HG02970 (cell line): ENCODE measurements at regions not wholly inside any gene's neighbourhood (a gene's known extent, or its start where the extent isn't known, plus 50 kb on each side); places are given as distances from the start of the nearest gene placed in this dataset.
"Not testable (repeated sequence)": the region's sequence is repeated elsewhere in the genome, so short reads cannot be mapped to it uniquely, and the experiment has no call there.

ENCODE experiments used
- ATAC-seq: cut with Tn5 transposase; IDR thresholded peaks from one replicate; pipeline ENCODE4 v1.9.1; 2021; ENCODE audit warnings: mild to moderate bottlenecking, moderate library complexity, moderate number of reproducible peaks; ENCODE audit not compliant: unreplicated experiment, low FRiP score

DNA sequence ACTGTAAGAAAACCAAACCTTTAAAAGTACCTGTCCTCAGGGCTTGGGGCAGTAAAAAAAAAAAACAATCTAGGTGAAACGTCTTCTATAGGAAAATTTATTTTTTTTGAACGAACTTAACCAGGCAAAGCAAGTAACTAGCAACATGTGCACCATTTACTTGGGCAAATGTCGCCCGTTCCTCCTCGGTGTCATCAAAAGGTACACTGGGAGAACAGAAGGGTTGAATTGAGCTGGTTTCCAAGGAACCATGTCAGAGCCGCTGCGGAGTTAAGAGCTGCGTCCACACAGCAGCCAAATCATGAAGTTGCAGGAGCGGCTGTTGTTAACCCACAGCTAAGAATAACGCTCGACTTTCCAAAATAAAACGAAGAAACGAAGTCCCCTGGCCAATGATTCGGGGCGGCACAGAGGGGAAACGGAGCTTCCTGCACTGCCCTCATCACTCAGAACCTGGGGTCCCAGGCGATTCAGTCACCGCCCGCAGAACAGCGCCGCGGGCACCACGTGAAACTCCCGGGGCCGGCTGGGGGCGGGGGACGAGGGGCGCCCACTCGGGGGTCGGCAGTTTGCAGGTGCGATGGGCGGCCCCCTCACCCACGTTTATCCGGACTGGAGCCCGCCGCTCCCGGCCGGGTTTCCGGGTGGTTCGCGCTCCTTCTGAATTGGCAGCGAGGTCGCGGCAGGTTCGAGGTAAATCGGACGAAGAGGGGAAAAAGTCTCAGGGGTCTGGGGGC, 53.6 kb upstream of the PLGLB1 start:
- not testable (repeated sequence) for ATAC-seq

DNA sequence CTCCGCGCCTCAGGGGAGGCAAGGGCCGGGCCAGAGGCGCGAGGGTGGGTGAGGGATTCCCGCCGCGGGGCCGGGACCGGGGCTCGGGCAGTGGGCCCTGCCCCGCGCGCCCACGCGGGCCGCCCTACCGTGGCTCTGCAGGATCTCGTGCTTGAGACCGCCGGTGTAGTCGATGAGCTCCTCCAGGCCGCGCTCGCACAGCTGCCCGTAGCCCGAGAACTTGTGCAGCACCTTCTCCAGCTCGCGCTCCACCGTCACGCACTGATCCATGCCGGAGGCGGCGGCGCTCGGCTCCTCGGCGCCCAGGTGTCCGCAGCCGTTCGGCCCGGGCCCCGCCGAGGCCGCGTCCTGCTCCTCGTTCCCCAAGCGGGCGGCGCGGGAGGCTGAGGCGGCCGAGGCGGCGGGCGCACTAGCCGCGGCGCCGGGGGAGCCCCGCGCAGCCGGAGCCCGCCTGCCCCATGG, 54.2 kb upstream of the PLGLB1 start:
- peak; percentile 35 for ATAC-seq

DNA sequence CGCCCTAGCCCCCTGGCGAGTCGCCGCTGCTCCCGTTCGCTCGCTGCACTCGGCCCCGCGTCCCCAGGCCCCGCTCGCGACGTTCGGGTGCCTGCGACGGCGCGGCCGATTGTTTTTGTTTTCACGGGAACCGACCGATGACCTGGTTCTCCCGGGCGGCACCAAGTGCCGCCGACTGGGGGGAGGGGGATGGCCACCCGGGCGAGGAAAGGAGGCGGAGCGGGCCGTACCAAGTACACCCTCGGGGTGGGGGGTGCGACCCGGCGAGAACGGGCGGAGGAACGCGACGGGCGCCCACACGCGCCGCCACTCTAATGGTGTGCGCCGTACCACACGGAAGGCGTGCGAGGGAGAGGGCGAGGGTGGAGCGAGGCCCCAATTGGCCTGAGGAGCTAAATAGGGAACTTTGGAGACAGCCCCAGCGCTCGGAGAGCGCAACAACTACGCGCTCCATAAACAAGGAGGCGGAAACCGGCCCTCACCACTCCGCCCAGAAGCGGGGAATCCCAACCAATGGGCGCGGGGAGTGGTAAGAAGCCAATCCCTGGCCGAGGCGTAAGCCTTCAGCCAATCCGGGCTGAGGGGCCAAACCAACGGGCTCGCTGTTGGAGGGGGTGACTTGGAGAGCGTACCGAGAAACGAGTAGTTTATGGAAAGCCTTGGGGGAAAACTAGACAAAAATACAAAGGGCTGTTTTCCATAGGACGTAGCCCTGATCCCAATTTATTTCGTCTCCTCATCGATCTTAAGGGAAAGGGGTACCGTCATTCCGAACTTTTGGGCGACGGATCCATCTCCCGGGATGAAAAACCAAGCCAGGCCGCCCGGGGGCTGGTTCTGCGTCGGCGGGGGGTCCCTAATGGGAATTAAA, 54.8 kb upstream of the PLGLB1 start:
- ATAC-seq: peak; percentile 94

DNA sequence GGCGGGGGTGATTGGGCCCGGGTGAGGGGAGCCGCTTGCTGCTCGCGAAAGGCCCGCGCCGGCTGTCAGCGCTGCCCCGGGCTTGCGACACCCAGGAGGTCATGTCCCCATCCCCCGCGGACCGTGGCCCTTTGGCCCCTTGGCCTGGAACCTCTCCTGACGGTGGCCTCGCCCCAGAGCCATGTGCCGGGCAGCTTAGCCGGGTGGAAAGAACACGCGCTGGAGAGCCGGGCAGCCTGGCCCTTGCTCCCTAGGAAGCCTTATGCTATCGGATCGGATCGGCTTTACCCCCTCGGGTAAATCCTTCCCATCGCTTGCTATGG, 55.4 kb upstream of the PLGLB1 start:
- ATAC-seq: not testable (repeated sequence)

DNA sequence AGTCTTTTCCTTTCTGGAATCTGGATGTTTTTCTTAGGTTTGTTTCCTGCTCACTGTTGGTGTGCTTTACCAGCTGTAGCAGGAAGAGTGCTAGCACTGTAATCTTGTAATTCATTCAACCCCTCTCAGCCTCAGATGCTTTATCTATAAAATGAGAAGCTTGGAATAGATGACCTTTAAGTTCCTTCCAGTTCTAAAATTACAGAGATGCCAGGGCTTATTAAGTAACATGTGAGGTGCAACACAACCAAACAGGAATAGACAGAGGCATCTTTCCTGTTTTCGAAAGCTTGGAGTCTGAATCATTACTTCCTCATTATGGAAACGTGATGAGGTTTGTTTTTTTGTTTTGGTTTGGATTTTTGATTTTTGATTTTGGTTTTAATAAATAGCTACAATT, 60.1 kb upstream of the PLGLB1 start:
- ATAC-seq: not testable (repeated sequence)

DNA sequence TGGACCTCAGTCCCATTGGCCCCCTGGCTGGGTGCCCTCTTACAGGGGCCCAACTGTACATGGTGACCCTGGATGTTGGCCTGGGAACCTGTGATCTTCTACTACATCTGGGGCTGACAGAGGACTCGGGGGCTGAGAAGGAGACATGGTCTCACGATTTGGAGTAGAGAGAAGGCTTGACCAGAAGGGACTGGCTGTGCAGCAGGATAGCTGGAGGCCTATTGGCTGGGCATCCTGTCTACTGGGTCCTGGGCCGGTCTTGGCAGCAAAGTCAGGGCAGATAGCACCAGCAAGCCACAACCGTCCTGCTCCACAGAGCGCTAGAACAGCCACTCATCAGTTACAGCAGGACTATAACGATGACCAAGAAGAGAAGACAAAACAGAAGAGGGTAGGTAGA, 66.4 kb upstream of the PLGLB1 start:
- not testable (repeated sequence) for ATAC-seq

DNA sequence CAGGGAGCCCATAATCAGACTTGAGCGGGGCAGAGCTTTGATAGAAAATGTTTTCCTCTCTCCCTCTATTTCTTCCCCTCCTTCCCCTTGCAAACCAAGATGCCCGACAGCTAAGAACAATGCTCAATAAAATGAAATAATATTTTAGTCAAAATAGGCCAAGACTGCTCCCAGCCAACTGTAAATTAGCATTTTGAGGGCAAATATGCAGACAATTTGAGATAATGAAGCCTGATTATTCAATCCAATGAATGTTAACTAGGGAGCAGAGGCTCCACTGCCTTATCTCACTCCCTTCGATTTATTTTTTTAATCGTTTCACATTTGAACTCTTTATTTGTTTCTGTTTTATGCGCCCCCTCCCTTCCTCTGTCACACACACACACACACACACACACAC, 67.8 kb upstream of the PLGLB1 start:
- ATAC-seq: not testable (repeated sequence)

DNA sequence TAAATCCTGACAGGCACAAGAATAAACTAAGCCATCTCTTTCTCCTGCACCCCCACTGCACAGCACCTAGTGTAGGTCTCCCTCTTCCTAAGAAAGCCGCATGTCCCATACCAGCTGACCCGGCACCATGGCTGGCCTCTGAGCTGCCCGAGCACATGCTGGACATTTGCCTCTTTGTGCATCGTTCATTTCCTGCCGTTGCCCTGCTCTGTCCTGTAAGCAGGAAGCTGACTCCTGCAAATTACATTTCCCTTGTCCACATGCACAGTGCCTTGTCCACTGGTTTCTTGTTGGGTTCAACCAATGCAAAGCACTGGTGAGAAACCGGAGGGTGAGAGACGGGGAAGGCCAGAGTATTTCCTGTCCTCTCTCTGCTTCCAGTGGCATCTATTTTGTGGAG, 71.6 kb upstream of the PLGLB1 start:
- not testable (repeated sequence) for ATAC-seq

DNA sequence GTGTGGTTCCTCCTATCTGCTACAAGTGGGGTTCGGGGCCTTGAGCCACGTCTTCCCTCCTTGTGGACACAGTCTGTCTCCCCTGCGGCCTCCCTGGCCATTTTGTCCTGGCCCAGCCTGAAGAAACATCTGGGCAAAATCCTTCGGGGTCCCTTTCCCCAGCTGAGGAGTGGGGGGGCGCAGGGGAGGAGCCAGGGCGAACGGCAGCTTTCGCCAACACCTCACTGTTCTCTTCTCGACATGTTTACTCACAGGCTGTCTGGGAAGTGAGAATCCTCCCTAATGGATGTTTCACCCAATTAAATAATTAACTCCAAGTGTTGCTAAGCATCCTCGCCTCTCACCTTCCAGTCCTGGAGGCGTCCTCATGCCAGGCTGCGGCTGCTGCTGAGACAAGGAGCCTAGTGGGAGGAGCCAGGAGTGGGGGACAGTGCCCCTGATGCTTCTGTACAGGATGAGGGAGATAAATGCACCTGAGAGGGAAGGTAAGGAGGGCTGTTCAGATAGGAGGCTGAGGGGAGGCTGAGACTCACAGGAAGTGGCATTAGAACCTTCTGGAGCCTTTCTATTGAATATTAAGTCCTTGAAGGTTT, 72.4 kb upstream of the PLGLB1 start:
- not testable (repeated sequence) for ATAC-seq

DNA sequence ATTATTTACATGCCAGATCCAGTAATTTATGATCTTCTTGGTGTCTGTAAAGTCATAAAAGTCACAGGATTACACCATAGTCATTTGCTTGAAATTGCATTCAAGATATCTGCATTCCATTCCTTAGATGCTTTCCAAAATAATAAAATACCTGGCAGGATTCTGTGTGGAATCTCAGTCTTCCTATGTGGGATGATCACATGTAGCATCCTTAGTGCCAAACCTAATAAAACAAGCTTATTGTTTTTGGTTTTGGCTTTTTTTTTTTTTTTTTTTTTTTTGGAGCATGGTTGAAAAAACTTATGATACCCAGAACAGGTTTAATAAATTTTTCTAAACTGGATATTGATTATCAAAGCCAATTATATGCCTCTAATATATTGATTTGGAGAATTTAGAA, 74.2 kb upstream of the PLGLB1 start:
- not testable (repeated sequence) for ATAC-seq

DNA sequence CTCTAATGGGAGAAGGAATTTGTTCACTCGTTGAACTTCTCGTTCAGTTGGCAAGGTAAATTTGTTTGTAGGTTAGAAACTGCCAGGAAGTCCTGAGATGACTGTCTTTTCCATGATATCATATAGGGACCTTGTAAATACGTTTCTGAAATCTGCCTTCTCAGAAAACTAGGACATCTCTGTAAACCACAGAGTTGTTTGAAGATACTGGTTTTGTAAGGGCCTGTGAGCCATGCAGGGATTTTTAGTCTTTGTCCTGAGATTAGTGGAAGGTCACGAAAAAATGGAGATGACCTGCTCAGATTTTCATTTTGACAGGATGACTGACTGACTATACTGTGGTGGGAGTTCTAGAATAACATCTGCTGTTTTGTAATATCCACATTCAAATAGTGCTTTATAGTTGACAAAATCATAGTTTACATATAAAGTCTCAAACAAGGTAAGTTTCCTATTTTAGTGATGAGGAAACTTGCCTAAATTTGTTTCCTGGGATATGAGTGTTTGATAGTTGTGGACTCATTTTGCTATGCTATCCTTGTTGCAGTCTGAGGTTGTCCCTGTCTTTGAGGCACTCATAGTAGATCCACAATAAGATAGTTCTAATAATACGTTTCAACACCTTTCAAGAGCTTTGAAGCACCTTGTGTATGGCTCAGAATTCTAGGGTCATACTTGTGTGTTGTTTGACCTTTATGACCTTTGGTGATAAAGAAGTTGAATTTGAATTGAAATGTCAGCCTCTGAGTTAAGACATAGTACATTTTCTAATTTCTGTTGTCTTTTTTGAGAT, 107.3 kb upstream of the PLGLB1 start:
- ATAC-seq: not testable (repeated sequence)

DNA sequence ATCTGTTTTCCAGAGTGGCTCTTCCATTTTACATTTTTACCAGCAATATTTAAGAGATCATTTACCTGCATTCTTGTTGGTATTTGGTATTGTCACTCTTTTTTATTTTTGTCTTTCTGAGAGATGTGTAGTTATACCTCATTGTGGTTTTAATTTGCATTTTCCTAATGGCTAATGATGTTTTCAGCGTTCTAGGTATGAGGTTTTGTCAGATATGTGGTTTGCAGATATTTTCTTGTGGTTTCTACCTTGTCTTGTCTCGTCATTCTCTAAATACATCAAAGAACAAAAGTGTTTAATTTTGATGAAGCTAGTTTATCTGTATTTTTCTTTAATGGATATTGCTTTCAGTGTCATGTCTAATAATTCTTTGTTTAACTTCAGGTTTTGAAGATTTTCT, 110.9 kb upstream of the PLGLB1 start:
- ATAC-seq: not testable (repeated sequence)

DNA sequence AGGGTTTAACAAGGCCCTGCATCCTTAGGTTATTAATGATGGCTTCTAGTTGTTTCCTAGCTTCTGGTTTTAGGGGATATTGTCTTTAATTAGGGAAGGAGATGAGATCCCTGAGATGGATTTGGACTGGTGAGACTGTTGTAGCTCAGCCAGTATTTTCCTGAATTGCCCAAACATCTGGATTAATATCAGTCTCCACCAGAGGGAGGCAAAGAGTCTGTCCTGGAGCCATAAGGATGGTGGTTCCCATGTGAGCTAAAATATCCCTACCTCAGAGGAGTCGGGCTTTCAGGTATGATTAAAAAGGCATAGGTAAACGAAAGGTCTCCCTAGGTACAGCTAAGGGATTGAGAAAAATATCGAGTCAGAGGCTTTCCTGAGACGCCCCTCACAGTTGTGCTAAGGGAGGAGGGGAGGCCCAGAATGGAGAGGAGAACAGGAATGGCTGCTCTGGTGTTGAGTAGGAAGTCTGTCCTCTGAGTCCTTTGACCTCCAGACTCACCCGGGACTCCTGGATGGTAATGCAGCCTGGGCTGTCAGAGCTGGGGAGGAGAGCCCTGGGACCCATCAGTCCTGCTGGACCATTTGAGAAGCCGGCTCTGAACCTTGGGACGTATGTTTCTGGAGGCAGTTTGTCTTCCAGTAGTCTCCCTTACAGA, 130.3 kb upstream of the PLGLB1 start:
- not testable (repeated sequence) for ATAC-seq

DNA sequence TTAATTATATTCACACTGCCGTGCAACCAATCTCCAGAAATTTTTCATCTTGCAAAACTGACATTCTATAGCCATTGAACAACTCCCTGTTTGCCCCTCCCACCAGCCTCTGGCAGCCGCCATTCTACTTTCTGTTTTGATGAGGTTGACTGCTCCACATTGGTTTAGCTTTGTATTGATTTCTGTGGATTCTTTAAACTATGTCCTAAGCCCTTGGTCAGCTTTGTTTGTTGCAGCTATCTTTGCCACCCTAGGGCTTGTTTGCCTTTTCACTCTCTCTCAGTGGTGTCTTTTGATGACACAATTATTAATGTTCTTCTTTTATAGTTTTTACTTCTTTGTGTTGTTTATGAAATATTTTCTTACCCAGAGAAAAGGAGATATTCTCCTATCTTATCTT, 152.8 kb upstream of the PLGLB1 start:
- ATAC-seq: not testable (repeated sequence)

DNA sequence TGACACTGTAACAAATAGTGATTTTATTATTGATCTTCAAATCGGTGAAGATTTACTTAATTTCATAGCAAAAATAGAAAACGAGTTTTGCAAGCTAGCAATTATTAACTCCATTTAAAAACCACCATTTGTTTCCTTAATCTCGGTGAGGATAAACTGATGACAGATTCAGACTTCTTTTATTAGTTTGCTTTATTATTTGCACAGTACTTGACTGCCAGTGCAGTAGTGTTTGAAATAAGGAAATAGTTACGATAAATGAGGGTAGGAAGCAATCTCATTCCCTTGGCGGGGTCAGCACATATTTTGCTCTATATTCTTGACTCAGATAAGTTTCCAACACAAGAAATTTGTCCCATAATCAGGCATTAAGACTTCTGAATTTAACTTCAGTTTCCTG, 161.7 kb upstream of the PLGLB1 start:
- ATAC-seq: not testable (repeated sequence)

DNA sequence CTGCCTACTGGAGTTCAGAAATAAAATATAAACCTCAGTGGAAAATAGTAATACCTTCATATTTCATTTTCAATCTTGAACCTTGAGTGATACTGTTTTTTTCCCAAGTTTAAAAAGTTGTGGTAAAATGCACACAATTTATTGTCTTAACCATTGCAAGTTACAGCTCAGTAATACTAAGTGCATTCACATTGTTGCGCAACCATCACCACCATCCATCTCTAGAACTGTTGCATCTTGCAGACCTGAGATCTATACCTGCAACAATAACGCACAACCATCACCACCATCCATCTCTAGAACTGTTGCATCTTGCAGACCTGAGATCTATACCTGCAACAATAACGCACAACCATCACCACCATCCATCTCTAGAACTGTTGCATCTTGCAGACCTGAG, 162.6 kb upstream of the PLGLB1 start:
- ATAC-seq: not testable (repeated sequence)

DNA sequence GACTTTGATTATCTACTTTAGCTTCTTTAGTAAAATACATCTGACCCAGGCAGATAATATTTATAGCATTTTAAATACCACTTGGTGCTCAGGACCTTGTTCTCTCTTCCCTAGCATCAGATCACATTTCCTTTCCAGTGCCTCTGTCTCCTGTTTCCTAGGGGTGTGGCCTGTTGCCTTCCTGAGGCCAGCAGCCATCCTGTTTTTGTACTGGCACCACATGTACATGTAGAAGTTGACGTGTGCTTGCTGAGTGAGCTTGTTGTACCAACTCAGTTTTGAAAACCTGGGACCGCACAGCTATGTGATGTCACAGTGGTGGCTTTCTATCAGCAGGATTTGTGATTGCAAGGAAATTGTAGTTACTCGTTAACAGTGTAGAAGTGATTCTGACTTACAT, 167.6 kb upstream of the PLGLB1 start:
- not testable (repeated sequence) for ATAC-seq

DNA sequence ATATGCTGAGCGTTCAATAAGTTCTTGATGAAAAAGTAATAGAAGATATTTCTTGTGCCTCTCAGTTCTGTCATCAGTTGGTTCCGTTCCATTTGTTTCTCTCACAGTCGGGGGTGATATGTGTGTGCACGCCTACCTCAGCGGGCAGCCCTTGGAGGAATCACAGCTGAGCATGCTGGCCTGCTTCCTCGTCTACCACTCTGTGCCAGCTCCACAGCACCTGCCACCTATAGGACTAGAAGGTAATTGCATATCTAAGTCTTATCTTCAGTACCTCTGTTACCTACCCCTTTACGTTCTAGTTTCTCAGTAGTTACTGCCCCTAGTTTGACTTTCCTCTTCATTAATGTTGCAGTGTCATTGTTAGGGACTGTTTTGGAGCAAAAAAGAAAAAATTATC, 171.7 kb upstream of the PLGLB1 start:
- not testable (repeated sequence) for ATAC-seq

DNA sequence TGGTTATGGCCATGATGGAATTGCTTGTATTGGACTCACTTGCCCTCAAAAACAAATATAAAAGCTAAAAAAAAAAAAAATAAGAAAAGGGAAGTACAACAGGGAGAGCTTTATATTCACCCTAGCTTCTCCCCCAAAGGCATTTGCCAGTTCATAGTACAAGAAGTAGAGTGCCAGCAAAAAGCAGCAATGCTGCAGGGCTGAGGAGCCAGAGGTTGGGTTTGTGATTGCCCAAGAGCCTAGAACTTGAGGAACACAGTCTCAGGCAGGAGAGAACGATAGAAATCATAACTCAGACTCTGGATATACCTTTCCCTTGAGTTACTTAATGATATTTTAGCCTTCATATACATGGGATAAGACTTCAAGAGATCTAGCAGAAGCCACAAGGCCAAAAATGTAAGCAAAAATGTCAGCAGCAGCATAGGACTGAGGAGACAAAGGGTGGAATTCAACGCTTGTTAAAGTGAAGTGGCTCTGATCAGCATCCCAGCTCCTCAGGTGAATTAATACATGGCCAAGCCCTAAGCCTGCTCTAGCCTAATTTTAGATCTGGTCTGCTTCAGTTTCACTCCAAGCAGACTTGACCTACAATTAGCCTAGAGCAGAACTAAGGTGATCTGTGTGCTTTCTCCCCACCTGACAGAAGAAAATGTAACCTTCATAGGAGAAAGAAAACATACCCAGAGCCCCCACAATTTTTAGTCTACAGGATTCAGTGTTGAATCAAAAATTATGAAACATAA, 172.8 kb upstream of the PLGLB1 start:
- not testable (repeated sequence) for ATAC-seq
